Bone marrow (tissue), 2 donors: ENCODE measurements at regions not wholly inside any gene's neighbourhood (a gene's known extent, or its start where the extent isn't known, plus 50 kb on each side); places are given as distances from the start of the nearest gene placed in this dataset.

ENCODE experiments used
- DNase-seq, 2 donors: peaks; one replicate each; lab custom pipeline; 2025; lab: John Stamatoyannopoulos, UW

- DNase-seq: no peak
These were observed 466.0 kb upstream of the RGS6 start for GRCh38 chr14:71466251-71466650.

- no peak for DNase-seq
These were observed 465.3 kb upstream of the RGS6 start for GRCh38 chr14:71466946-71467345.

DNA sequence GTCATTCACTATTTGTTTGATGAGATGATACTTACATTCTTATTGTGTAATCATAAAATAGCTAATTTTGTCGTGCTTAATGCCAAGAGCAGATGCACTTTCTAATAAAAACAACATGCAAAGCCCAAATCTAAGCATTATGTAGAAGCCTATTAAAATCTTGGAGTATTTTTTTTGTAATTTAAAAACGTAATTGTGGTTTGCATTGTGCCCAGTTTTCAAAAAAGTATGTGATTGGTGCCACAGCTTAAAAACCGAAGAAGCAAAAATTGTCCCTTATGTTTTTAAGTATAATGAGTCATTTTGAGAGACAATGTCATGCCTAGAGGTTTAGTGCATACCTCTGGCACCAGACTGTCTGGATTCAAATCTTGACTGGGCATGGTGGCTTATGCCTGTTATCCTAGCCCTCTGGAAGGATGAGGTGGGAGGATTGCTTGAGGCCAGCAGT, 464.8 kb upstream of the RGS6 start:
- DNase-seq: no peak

DNA sequence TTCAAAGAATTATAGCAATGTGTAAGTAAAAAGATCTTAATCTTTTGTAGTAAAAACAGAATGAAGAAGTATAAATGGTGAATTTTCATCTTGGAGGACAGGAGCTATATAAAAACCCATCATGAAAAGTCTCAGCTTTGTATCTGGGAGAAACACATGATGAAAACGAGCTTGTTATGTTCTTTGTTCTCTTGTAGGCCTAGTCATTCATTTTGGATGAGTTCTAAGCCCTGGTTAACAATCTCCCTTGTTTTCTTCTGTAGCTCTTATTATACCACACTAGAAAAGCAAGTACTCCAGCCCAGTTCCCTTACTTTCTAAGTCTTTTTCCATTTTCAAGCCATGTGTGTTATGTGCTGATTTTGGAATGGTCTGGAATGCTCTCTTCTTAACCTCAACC, 463.5 kb upstream of the RGS6 start:
- no peak for DNase-seq

GRCh38 chr14:71469643-71470335, 462.4 kb upstream of the RGS6 start:
- DNase-seq: no peak

GRCh38 chr14:71471634-71472355, 460.4 kb upstream of the RGS6 start:
- DNase-seq: no peak

DNA sequence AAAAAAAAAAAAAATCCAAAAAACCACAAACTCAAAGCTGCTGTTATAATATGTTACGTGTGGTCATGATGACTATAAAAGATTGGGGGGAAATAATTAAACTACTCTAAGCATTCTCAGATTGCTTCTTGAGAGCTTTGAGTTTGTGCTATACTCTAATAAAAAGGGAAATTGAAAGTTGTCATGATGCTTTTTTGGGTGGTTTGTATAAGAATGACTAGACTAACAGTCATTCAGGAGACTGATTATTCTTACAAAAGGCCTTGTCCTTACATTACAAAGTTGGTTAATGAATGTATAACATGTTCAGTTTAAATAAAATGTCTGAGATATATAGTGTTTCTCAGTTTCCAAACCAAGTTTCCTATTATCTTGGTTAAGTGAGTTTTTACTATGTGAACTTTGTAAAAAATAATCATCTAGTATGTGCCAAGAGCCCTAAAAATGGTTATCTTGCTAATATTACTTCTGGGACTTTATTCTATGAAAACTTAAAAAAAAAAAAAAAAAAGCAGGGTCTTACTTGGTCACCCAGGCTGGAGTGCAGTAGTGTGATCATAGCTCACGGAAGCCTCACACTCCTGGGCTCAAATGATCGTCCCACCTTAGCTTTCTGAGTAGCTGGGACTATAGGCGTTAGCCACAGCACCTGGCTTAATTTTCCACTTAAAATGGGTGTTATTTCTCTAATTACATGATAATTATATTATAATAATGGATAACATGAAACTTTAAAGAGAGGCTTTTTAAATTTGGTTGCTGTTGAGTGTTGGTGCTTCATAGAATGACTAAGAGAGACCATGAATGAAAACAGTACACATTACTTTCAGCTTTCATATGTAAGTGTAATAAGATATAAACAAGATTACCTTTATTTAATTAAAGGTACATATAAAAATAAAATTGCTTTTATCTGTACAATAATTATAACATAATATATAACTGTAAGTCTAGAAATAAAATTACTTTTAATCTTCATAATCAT, 459.6 kb upstream of the RGS6 start:
- DNase-seq: peak in 1 of 2 donors; percentile 10

DNA sequence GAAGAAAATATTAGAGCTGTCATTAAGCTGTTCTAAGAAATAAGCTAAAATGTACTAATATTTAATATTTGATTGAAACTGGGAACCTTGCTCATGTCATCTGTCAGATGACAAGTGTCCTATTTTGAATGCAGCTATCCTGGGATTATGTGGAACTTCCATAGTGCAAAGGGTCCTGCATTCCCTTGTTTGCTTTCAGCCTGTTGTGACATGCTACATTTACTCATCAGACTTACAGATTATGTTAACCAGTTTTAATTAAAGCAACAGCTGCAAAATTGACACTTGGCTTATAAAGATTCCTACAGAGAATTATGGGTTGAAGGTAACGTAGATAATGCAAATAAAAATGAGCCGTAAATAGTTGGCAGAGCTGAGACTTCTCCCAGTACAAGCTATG, 458.4 kb upstream of the RGS6 start:
- DNase-seq: no peak

DNA sequence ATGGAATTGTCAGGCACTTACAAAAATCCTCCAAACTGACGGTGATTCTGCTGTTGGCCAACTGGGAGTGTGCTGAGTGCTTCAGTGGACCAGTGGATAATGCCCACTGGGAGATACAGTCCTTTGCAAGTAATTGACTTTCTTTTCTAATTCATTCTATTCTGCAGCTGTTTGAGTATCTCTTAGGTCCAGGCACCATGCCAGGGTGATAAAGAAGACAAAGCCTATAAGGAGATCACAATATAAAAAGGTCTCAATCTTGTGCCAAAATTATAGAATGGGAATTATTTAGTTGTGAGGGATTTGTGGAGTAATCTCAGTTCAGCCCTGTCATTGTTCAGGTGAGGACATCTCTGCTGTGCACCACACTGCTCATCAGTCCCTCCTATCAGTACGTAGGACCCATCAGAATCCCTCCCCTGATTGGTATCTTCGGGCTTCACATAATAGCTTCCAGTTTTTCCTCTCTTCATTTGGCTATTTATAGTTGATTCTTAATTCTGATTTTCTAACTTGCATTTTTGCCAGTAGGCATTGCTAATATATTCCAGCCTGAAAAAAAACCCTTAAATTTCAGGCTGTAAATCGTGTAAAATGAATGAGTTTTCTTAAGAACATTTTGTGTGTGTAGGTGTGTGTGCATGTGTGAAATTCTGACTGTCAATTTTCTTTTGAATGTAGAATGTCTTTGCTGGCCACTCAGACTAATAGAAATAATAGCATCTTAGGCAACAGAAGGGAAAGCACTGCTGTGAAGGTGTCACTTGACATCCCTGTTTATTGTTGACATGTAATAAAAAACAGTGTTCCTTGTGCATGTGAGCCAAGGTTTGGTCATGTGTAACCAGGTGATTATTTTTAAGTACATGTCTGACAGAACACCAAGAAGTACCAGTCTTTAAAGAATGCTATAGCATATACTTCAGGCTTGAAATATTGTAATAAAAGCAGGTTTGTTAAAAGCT, 457.6 kb upstream of the RGS6 start:
- no peak for DNase-seq

DNA sequence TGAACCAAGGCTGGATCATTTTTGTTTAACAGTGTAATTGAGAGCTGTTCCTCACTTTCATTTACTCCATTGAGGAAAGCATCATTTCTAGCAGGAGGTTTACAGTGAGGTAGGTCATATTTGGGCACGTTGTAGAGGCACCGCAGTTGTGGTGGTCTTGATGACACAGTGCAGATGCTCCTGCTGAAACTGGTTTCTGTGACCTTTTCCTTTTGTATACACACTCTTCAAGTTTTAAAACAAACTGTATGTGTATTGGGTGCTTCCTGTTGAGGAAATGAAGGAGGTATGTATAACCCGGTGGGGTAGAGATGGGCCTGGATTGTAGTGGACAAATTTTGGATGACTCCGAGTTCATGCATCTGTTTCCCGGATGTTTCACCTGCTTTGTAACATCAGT, 456.3 kb upstream of the RGS6 start:
- no peak for DNase-seq

- peak in 1 of 2 donors; percentile 85 for DNase-seq
These were observed 453.7 kb upstream of the RGS6 start for GRCh38 chr14:71478542-71478941.

- no peak for DNase-seq
These were observed 451.1 kb upstream of the RGS6 start for GRCh38 chr14:71481021-71481654.

GRCh38 chr14:71482671-71483070, 449.6 kb upstream of the RGS6 start:
- DNase-seq: no peak

- no peak for DNase-seq
These were observed 449.1 kb upstream of the RGS6 start for GRCh38 chr14:71483154-71483553.

- DNase-seq: no peak
These were observed 446.4 kb upstream of the RGS6 start for GRCh38 chr14:71485833-71486232.

GRCh38 chr14:71486279-71486678, 445.9 kb upstream of the RGS6 start:
- no peak for DNase-seq

DNA sequence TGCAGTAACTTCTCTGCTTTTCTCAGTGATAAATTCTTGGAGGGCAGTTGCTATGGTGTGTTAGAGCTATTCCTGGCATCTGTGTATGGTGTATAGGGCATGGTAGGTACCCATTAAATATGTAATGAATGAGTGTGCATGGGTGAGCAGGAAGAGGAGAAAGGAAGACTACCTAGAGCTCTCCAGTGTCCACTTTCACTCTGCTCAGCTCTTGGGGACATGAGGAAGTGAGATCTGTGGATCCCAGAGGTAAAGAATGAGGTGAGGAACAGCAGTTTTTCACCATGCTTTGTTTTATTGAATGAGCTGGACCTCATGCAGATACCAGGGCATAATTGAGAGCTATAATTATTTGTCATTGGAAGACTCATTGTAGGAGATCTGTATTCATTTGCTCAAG, 444.8 kb upstream of the RGS6 start:
- DNase-seq: no peak

DNA sequence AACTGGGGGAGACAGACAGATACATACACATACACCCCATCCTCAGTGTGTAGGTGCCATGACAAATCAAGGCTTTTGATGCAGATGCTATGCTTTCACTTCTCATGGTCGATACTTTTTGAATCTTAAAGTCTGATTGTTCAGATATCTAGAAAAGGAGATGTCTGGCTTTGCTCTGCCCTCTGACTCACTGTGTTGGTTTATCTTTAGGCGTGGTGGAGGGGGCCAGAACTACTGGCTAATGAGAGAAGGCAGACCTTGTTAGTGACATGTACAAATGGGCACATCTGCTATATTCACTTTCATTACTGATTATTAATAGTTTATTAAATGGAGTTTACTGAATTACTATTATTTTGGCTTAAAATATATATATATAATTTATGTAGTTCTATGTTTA, 444.3 kb upstream of the RGS6 start:
- DNase-seq: no peak

- DNase-seq: no peak
These were observed 443.5 kb upstream of the RGS6 start for GRCh38 chr14:71488703-71489191.

DNA sequence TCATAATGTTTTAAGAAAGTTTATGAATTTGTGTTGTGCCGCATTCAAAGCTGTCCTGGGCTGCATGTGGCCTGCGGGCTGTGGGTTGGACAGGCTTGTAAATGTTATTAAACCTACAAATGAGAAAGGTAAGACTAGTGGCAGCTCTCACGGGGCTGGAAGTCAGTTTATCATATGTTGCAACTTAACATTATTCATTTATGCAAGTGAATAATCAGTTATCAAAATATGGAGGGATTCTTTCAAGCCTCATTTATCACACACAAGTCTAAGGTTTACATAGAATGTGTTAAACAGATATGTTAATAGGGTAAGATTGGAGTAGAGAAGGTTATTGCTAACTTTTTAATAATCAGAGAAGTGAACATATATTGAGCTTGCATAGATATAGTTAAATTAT, 442.5 kb upstream of the RGS6 start:
- no peak for DNase-seq

DNA sequence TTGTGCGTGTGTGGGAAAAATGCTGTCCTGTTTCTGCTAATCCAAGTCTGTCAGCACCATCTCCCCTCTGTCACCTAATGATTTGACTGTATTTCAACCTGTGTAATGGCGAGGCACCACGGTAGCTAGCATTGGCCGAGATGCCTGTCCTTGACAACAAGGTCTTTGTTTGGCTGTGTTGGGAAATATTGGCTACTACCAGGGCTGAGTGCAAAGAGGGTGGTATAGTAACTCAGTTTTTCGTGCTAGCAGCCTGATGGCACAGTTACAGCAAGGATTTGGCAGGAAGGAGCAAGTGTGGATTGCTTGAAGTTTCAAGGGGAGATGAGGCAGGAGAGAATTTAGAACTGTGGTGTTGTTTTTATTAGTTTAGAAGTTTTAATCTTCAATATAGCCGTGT, 440.3 kb upstream of the RGS6 start:
- no peak for DNase-seq
